Umbilical cord (tissue), 1 donor: ENCODE measurements at regions not wholly inside any gene's neighbourhood (a gene's known extent, or its start where the extent isn't known, plus 50 kb on each side); places are given as distances from the start of the nearest gene placed in this dataset.
A peak's percentile ranks its signal among the peaks of the same experiment; 100 is the strongest.
"Not testable (repeated sequence)": the region's sequence is repeated elsewhere in the genome, so short reads cannot be mapped to it uniquely, and the experiment has no call there.

Experiments used
- DNase-seq: peaks from one replicate; pipeline ENCODE4 v3.0.0-alpha.2; 2015; ENCODE audit warnings: low spot score

- DNase-seq = no peak
Measured at GRCh38 chr4:84126061-84126787, 372.9 kb downstream of the NKX6-1 start.

GRCh38 chr4:84110040-84110439 is 389.1 kb downstream of the NKX6-1 start:
- DNase-seq = no peak

GRCh38 chr4:84101653-84102625 is 397.2 kb downstream of the NKX6-1 start:
- DNase-seq = not testable (repeated sequence)

- DNase-seq = no peak
Measured at GRCh38 chr4:84100071-84100470, 399.0 kb downstream of the NKX6-1 start.

- peak; percentile 3 for DNase-seq
Measured at GRCh38 chr4:84099599-84099998, 399.5 kb downstream of the NKX6-1 start.

DNA sequence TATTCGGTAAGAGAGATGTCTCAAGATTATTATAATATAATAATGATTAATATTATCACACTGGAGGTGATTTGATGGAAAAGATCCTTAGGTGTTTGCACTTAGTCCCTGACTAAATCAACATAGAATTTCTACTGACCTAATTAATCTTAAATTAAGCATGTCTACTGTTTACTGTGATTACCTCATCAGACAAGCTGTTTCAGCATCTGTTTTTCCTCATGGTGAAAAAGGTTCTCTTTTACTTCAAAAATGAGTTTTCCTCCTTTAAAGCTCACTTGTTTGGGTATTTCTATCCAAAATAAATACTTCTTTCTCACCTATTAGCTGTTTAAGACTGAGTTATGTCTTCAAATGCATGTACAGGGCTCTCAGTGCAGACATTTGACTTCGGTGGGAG is 407.8 kb downstream of the NKX6-1 start:
- DNase-seq = no peak

- DNase-seq = no peak
Measured at GRCh38 chr4:84089652-84090437, 409.2 kb downstream of the NKX6-1 start.

DNA sequence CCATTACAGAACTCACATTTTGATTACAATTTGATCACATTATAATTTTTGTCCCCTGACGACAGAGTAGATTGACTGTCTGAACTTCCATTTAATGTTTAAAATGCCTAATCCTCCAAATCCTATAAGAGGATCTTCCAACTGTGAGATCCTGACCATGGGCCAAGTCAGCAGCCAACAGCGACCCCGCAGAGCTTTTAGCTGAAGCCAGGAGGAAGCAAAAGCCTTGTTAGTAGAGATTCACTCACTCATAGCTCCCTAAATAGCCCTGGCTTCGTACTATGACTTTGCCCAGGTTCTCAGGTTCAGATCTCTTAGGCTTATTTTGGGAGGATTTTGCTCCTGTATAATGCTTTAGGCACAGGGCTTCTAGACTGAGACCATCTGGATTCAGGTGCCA is 413.1 kb downstream of the NKX6-1 start:
- no peak for DNase-seq

DNA sequence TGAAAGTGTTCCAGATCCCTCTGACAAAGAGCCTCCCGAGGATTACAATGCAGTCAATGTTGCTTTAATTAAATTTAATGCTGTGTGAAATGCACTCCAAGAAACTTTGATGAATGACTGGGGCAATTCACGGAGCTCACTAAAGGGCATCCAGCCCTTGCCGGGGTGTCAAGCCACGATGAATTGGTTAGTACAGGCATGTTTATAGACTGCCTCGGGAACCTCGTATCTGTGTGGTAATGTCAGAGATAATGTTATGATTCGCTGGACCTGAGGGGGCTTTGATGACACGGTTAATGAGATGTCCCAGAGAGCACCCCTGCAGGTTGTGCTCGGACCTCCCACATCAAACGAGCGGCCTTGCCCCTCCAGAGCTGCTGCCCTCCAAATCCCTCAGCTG is 428.8 kb downstream of the NKX6-1 start:
- DNase-seq = no peak

DNA sequence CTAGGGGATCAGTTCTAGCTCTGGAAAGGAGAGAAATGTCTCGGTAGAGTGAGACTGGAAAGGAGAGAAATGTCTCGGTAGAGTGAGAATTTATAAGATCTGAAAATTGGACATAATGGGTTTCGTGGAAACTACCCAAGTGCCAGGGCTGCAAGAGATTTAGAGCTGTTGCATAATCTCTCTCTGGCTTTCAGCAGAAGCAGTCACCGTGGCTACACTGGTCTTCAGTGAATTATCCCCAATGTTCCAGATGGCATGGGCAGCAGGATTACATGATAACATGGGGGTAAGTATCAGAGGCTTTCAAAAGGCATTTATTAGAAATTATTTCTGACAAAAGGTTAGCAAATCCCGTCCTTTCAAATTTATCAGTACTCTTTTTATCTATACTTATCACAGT is 435.5 kb downstream of the NKX6-1 start:
- DNase-seq = no peak

GRCh38 chr4:84058201-84058600 is 440.9 kb downstream of the NKX6-1 start:
- DNase-seq = no peak

DNA sequence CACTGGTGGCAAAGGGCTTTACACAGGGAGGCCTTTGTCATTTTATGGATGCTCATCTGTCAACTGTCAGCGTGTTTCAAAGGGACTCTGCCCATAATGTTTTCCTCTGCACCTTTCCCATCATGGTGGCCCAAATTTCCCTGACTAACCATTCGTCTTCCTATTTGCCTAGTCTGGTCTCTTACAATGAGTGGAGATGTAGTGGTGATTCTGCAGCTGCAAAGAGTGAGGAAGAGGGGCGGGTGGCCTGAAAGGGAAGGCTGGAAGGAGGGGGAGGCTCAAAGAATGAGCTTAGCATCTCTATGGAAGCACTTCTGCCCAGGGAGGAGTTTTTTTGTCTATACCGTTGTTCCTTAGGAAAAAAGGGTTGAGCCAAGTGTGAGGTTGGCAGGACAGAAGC is 447.5 kb downstream of the NKX6-1 start:
- no peak for DNase-seq

- no peak for DNase-seq
Measured at GRCh38 chr4:84051089-84051488, 448.0 kb downstream of the NKX6-1 start.

DNA sequence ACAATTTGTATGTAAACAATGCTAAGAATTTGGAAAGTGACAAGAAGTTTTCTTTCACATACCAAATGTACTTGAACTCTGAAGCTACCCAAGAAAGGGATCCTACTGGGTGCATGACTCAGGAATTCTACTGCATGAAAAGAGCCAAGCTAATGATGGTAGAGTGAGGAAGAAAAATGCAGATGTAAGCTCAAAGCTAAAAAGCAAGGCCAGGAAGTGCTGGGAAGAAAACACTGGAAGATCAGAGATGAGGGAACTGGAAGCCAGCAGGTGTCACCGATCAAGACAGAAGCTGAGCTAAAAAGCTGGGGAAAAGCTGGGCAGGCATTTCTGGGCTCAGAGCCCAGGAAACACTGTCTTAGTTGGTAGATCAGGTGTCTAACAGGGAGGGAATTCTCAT is 449.1 kb downstream of the NKX6-1 start:
- DNase-seq = no peak

GRCh38 chr4:84046551-84046950 is 452.5 kb downstream of the NKX6-1 start:
- no peak for DNase-seq

- no peak for DNase-seq
Measured at GRCh38 chr4:84041426-84041825, 457.7 kb downstream of the NKX6-1 start.

DNA sequence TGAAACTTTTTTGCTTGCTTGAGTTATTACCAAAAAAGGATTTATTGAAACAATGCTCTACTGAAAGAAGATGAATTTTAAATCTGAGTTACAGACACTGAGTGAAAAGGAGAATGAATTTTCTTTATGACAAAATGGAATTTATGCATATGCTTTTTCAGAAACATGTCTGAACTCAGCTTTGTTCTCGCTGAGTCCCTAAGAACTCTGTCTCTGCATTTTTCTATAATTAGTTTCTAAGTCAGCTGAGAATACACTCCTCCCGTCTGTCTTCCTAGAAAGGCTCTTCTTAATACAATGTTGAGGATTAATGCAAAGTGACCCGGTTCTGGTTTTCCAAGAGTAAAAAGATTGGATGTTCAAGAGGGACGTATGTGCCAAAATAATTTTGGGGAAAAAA is 463.5 kb downstream of the NKX6-1 start:
- DNase-seq = peak; percentile 17

GRCh38 chr4:84032372-84032771 is 466.7 kb downstream of the NKX6-1 start:
- no peak for DNase-seq

- DNase-seq = no peak
Measured at GRCh38 chr4:84031401-84031800, 467.7 kb downstream of the NKX6-1 start.

DNA sequence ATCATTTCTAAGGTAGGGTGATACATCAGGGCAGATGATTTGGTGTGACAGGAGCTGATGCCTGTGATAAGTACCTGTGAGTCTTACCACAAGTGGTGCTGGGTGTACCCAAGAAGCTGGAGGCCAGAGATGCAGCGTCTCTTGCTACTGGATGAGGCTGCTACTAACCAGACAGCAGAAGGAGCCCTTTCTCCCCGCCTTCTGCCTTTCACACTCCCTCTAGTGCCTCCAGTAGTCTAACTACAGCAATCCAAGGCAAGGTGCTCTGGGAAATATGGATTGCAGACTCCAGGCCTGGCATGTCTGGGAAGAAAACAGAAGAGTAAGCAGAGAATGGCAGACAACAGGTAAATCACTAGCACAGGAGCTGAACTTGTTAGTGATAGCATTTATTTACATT is 470.8 kb downstream of the NKX6-1 start:
- DNase-seq = no peak

- DNase-seq = no peak
Measured at GRCh38 chr4:84024405-84024804, 474.7 kb downstream of the NKX6-1 start.

- no peak for DNase-seq
Measured at GRCh38 chr4:84022564-84022963, 476.5 kb downstream of the NKX6-1 start.
